ENCODE measurements at regions not wholly inside any gene's neighbourhood (a gene's known extent, or its start where the extent isn't known, plus 50 kb on each side); places are given as distances from the start of the nearest gene placed in this dataset.

GRCh38 chr21:38567970-38568360 lies 69.7 kb upstream of the ERG start:
- no peak for TF ChIP-seq CTCF (conservative IDR thresholded peaks at IDR 0.05 in 1 of 2, IDR thresholded peaks at IDR 0.05 in 1 of 2; ENCODE audit: low read depth in 1 of 2, low read length in 2 of 2)
- no peak for TF ChIP-seq EZH2 (IDR thresholded peaks at IDR 0.05; ENCODE audit: low read length, missing control alignments)

Measured in fibroblast of lung (primary cell).